Epithelial cell of prostate (primary cell): ENCODE measurements at regions not wholly inside any gene's neighbourhood (a gene's known extent, or its start where the extent isn't known, plus 50 kb on each side); places are given as distances from the start of the nearest gene placed in this dataset.
A peak's percentile ranks its signal among the peaks of the same experiment; 100 is the strongest.
"Not testable (repeated sequence)": the region's sequence is repeated elsewhere in the genome, so short reads cannot be mapped to it uniquely, and the experiment has no call there.

ENCODE experiments used
- DNase-seq: peaks from one replicate; pipeline ENCODE4 v3.0.0-alpha.2; 2011; ENCODE audit warnings: low read depth, low spot score
- H3K27ac ChIP-seq: fragments of 450-650 bp; 2 replicates; pipeline ENCODE4 v1.5.1; 2017; ENCODE audit warnings: mild to moderate bottlenecking

DNA sequence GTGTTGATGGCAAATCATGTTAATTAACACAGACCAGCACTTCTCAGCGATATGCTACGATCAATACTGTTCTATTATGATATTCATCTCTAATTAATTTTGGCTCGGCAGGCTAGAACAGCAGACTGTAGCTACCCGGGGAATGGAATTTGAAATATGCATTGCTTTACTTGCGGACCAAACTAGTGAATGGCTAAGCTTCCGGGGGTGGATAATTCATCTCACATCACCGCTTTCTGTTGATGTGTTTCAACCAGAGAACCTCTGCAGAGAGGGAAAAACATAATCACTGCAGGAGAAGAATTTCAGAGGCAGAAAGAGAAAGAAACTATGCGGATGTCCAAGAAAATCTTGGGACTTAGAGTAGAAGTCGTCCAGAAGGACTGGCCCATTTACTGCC, 490.9 kb downstream of the STK39 start:
- H3K27ac ChIP-seq = no peak overlapping the region
- DNase-seq = no peak

DNA sequence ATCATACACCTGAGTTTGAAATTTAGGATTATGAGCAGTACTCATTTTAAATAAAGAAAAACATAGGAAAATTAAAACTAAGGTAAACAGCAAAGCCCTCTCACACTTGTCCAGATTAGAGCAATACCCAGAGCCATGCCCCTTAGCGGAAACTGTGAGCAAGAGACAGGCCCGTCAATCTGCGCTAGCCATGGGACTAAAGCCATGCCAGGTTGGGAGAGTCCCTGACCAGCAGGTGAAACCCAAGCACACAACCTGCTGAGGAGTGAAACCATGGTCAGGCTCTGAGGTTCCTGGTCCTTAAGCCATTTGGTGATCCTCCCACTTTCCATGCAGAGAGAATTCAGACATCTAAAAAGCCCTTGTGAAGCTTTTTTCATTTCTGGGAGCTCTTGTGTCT, 494.3 kb downstream of the STK39 start:
- H3K27ac ChIP-seq = no peak overlapping the region
- no peak for DNase-seq

DNA sequence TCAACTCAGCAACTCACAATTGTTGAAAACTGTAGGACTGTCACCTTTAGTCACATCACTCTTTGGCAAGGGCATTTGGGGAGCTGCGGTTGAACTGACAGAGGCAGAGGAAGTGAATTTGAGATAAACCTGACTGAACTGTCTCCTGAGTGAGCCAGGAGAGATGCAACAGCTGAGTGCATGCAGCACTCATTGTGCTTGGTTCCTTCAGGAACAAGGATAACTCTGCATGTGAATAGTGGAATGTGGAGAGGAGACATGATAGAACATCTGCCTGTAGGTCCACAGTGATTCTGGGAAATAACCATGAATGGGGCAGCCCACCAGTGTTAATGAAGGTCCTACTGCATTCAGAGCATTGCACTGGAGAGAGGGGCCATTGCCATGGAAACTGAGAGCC, 494.7 kb downstream of the STK39 start:
- no peak for DNase-seq
- H3K27ac ChIP-seq = no peak overlapping the region

DNA sequence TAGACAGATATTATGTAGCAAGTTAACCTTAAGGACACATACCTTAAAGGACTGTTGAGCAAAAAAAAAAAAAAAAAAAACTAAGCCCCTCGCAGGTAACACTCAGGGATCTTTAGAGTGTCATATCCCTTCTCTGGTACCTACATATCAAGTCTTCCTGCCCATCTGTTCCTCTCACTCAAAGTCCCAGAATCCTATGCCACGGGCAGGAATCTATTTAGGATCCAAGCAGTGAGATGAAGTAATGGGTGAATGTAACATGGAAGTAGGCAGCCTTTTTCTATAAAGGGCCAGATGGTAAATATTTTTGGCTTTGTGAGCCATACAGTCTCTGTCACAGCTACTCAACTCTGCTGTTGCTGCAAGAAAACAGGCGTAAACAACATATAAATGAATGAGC, 496.7 kb downstream of the STK39 start:
- no peak for DNase-seq
- H3K27ac ChIP-seq = no peak overlapping the region

DNA sequence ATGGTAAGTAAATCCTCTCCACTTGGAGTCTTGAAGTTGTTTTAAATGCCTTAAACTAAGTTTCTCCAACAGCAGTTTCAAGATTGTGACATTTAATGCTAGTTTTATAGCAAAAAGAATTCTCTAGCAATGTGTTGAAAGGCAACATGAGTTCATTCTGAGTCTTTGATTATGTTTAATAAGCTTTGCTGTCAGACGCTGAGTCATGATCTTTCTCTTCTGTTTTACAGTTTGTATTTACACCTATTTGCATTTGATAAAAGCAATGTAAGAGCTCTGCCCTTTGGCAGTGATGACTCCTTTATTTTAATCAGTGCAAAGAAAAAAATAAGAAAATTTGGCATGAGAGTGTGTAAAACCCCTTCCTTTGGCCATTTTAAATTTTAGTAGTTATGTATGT, 497.7 kb downstream of the STK39 start:
- no peak for DNase-seq
- peak overlapping the region; percentile 77 for H3K27ac ChIP-seq

DNA sequence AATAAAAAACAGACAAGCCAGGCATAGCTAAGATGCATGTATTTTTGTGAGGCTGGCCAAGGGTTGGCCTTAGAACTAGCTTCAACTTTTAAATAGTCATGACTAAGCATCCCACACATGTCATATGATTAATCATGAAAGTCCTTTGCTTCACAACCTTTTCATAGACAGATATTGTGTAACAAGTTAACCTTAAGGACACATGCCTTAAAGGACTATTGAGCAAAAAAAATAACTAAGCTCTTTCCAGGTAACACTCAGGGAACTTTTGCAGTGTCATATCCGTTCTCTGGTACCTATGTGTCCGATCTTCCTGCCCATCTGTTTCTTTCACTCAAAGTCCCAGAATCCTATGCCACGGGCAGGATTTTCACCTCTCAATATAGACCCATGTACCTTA, 498.4 kb downstream of the STK39 start:
- peak overlapping the region; percentile 77 for H3K27ac ChIP-seq
- DNase-seq = peak; percentile 5

DNA sequence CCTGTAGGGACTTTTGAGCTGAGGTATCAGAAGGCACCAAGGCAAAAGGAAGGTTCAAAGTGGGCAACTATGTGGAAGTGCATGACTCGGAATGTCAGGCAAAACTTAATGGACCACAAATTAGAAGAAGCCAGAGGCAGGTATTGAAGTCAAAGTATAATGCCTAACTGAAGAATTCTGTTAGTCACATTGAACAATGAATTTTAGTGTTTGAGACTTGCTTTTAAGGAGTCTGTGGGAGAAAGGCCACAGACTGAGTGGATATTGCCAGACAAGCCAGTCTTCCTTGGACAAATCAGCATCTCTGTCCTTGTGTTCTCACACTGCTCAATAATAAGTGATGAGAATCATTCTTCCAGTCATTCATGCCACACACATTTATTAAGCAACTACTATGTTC, 498.9 kb downstream of the STK39 start:
- H3K27ac ChIP-seq = peak overlapping the region; percentile 77
- no peak for DNase-seq

DNA sequence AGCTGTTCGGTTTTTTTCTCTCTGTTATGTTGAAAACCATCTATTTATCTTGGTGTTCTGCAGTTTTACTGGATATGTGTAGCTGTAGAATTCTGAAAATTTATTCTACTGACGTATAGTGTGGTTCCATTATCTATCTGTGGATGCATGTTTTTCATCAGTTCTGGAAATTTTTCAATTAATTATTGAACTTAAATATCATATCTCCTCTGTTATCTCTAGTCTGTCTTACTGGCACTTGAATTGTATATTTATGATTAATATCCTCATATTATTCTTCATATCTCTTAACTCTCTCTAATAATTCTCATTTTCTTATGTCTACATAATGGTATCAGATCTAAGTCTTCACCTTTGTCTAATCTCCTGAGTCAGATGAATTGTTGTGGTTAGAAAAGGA, 501.7 kb downstream of the STK39 start:
- DNase-seq = no peak

DNA sequence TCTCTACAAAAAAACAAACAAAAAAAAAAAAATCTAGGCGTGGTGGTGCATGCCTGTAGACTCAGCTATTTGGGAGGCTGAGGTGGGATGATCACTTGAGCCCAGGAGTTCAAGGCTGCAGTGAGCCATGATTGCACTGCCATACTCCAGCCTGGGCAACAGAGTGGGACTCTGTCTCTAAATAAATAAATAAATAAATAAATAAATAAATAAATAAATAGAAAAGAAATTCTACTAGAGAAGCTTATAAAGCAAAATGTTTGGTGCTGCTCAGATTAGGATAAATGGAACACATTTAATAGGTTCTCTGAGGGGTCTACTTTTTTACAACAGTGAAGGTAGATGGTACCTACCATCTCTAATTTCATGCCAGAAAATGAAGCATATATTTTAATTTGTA, 507.5 kb downstream of the STK39 start:
- not testable (repeated sequence) for DNase-seq, H3K27ac ChIP-seq

More for the DNA sequence above, 501.7 kb downstream of the STK39 start:
- no peak overlapping the region for H3K27ac ChIP-seq

DNA sequence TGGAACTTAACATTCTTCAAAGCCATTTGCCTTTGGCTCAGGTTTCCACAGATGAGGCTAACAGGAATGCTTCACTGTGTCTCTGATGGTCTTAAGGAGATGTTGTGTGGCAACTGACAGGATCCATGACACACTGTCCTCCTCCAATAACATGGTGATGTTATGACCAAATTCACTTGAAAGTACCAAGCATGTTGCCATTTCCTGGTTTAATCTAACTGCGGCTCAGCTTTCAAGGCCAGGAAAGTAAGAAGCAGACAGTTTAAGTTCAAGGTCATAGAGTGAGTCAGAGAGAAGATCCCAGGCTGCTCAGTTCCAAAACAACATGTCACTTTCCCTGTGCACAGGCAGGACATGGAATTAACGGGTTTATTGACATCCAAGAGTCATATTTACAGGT, 513.6 kb downstream of the STK39 start:
- DNase-seq = no peak
- no peak overlapping the region for H3K27ac ChIP-seq

DNA sequence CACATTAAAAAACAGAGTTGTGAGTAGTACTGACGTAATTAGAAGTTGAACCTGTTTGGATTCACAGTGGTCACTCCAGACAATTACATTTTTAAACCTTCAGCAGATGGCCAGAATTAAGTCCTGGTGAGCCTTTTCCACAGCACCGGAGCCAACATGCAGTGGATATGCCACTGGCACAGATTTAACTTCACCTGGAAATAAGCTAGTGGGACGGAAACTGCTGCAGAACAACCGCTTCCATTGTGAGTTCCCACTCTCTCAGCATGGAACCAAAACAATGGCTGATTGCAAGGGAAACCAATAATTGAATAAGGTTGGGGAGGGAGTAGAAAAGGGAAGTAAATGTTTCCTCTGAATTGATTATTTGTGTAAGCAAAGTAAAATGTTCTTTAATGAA, 515.1 kb downstream of the STK39 start:
- no peak overlapping the region for H3K27ac ChIP-seq
- DNase-seq = no peak

DNA sequence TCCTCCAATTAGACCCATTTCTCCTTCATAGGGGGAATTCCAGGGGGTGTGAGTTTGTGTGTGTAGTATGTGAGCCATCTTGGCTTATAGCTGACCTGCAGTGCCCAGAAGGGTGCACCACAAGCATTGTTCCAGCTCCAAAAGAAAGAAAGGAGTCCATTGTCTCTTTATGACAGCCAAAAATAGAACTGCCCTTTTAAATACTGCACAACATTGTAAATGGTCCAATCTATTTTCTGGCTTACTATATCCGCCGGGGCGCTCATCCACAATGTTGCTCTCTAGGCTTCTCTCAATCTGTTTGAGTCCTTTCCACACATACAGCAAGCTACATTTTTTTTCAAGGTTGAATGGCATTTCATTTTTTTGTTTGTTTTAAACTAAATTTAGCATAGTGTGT, 517.5 kb downstream of the STK39 start:
- no peak for DNase-seq
- no peak overlapping the region for H3K27ac ChIP-seq

DNA sequence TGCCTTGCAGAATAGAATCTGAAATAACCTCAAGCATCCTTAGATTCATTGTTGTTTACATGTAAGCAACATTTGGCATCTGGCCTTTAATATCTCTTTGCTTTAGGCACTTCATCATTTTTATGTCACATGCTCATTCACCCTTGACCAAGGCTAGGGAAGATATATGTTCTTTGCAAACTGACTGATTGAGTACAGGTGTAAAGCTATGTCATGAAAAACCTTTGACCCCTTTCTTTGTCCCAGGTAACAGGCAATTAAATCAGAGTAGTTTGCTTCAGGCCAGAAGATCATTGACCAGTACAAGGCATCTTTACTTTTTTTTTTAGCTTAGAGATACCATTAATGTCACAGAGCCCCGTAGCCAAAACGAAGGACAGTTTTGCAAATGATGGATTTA, 520.6 kb downstream of the STK39 start:
- no peak overlapping the region for H3K27ac ChIP-seq
- DNase-seq = no peak

DNA sequence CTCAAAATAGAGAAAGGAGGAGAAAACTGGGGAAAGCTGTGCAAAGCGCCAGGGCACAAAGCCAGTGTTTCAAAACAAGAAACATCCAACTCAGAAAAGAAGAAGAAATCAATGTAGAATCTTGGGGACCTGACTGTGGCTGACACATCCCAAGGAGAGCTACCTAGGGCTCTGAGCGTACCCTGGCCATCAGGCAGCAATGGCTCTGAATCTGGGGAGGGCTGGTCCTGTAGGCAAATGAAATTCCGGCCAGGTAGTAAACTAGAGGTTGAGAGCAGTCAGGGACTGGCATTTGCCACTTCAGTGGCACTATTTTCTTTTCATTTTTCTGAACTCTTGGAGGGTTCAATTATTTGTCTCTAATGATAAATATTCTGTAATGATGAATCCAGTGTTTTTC, 525.8 kb downstream of the STK39 start:
- no peak overlapping the region for H3K27ac ChIP-seq
- DNase-seq = no peak

DNA sequence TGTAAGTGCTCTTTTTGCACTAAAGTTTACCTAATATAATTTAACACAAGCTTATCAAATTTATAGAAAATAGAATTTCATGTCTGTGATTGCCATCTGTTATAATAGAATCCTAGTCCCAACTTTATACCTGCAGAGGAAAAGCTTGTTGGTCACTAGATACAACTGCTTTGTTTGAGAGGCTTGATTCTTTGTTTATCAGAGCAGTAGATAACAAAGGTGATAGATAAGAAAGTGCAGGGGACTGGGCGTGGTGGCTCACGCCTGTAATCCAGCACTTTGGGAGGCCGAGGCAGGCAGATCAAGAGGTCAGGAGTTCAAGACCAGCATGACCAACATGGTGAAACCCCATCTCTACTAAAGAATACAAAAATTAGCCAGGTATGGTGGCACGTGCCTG, 528.0 kb downstream of the STK39 start:
- no peak for DNase-seq
- H3K27ac ChIP-seq = no peak overlapping the region

DNA sequence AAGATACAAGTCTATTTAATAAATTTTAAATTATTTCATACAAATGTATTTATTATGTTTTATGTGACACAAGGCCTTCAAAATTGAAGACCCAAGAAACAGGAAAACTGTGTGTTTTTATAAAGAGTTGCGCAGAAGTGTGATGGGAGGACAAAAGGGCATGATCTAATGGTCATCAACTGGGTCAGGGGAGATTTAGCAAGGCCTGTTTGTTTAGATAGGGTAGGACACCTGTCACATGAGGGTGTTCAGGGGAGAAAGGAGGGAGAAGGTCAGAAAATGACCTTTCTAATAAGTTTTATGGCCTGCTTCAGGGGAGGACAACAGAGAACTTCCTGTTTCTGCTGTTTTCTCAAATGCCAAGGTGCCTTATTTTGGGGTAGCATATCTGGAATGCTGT, 528.8 kb downstream of the STK39 start:
- DNase-seq = no peak

DNA sequence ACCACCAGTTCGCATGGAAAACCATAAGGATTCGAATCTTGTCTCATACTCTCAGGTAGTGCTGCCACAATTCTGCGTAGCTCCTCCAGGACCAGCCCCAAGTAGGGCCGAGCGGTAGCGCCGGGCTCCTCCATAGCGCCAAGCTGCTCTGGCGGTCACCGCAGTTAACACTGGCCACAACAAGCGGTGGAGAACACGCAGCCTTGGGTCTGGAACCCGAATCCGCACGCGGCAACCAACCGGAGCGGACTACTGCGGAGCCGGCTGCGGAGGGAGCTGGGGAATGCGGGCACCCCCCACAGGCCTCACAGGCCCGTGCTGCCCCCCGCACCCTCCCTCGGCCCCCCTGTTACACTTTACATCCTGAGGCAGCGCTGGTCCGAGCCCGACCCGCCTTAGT, 531.5 kb downstream of the STK39 start:
- DNase-seq = no peak
- H3K27ac ChIP-seq = no peak overlapping the region

More for the DNA sequence above, 528.8 kb downstream of the STK39 start:
- H3K27ac ChIP-seq = no peak overlapping the region

DNA sequence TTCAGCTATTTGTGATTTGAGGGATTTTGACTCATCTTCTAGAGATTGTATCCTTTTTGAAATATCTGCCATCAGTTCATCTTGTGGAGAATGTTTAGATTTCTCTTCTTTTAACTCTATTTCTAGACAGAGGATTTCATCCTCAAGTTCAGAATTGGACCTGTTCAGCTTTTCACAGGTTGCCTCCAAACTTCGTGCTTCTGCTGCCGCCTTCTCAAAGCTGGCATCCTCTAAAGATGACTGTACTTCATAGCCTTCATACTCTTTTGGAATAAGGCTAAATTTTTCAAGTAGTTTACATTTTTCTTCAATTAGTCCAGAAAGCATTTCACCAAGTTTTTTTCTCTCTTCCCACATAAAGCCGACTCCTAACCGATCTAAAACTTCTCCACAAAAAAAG, 531.9 kb downstream of the STK39 start:
- not testable (repeated sequence) for H3K27ac ChIP-seq

DNA sequence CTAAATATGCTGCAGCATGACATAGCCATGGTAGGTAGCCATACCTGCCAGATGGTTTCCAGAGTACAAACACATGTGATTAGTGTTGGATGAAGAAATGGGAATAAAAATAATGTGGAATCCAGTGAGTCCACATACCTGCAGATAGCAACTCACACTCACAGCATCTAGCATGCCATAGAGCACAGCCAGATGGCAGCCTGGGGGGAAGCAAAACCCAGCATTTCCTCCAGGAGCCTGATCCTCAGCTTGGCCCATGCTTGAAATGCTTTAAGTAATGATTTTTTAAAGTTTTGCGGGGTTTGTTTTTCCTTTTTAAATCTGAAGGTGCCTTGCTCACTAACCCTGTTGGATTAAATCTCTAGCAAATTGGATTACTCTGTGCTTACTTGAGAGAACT, 535.1 kb downstream of the STK39 start:
- H3K27ac ChIP-seq = no peak overlapping the region
- DNase-seq = no peak

More for the DNA sequence above, 531.9 kb downstream of the STK39 start:
- DNase-seq = not testable (repeated sequence)

DNA sequence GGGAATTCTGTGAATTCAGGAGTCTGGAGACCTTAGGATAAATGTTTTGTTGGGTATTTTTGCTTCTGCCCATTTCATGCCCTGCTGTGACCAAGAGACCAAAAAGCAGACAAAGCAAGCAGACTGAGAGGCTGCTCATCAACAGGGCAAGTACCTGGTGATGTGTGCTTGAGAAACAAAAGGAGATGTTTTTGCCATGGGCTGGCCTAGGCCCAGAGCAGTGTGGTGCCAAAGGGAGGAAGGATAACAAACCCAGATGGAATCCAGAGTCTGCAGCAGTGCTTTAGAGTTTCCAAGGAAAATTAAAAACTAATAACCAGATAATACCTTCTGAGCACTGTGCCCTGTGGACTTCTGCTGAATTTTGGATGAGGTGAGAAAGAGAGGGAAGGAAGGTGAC, 538.4 kb downstream of the STK39 start:
- H3K27ac ChIP-seq = no peak overlapping the region
- DNase-seq = no peak

DNA sequence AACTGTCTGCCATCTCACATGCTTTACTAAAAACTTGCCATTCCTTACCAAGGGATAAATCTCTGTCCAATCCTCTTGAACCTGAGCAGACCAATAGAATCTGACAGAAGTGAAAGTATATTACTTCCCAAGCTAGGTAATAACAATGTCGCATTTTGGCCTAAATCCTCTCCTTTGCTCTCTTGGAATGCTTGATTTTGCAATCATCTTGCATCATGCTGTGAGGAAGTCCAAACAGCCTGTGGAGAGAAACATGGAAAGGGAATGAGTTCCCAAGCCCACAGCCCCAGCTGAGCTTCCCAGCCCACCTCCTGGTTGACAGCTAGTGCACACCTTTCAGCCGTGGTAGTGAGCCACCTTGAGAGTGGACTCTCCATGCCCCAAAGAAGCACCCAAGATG, 540.6 kb downstream of the STK39 start:
- DNase-seq = no peak
- H3K27ac ChIP-seq = no peak overlapping the region

DNA sequence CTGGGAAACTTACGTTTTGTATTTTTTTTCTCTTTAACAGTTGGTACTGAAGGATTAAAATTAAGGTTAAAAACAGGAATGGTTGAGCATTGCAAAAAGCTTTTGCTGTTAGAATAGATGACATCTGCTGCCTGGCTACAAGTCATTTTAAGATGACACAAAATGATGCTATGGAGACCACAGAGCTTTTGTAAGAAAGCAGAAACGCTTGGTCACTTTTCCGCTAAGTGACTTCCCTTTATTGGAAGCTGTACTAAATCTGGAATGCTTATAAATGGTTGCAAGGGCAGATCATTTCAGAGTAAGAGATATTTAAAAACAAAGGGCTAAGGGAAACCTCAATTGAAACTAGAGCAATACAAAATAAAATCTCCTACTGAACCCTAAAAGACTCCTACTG, 544.0 kb downstream of the STK39 start:
- no peak overlapping the region for H3K27ac ChIP-seq
- no peak for DNase-seq

DNA sequence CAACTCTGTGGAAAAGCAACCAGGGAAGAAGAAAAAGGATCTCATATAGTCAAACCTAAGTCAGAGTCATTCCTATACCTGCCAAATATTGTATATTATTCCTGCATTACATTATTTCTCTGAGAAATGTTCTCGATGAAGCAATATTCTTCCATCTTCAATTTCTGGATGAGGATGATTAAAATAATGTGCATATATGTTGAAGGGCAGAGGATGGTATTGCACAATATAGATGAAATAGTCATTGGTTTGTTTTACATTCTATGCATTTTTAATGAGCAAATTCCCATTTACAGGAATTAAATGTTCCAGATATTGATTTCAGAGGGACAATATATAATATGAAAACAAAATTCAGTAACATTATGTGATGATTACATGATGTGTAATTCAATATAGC, 545.2 kb downstream of the STK39 start:
- no peak for DNase-seq
- no peak overlapping the region for H3K27ac ChIP-seq
